Limb (tissue), 2 donors: ENCODE measurements at regions not wholly inside any gene's neighbourhood (a gene's known extent, or its start where the extent isn't known, plus 50 kb on each side); places are given as distances from the start of the nearest gene placed in this dataset.
A peak's percentile ranks its signal among the peaks of the same experiment; 100 is the strongest.

Experiments
- DNase-seq, 2 donors: peaks; one replicate each; pipeline ENCODE4 v3.0.0-alpha.2; 2016; ENCODE audit errors: extremely low spot score in 2 of 2

DNA sequence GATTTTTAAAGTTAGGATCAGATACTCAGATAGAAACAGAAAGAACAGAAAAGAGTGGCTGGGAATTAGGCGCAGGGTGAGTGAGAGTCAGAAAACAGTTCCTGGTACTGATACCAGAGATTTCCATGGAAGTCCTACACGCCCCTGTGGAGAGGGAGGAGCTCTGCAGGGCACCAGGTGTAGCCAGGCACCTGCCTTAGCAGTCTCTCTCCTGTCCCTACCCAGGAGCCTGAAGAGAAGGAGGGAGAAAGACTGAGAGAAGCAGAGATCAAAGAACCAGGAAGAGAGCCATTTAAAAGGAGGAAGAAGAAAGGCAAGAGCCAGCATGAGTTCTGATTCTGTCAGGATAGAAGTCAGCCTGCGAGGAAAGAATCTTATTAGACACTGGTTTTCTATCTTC is 65.0 kb downstream of the CBLN1 start:
- DNase-seq, result no peak

DNA sequence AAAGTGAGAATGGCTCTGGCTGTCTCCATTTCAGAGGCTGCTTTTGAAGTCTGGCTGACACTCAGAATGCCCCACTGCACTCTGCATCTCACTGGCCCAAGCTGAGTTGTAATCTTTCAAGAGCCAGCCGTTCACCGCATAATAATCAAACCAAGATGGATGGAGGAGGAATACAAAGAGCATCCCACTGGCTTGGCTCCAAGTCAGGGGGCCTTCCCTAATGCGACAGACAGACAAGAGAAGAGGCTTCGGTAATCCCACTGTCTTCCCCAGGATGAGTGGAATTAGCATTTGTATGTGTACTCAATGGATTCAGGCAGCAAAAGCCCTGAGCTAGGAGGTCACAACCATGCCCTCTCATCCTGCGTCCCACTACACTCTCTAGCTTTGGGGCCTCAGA is 68.0 kb downstream of the CBLN1 start:
- no peak for DNase-seq

DNA sequence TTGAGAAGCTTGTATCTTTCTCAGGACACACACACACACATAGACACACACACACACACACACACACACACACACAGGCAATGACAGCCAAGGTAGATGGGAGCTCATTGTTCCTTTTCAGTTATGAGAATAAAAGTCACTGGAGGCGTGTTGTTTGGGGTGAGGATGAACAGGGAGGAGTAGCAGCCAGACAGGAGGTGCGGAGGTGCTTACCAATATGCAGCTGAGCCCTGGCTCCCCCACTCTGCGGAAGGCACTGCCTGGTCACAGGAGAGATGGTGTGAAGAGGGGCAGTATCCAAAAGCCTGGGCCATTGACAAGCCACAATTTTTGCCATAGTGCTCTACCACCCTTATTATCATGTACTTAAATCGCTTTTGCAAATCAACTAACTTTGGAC is 77.4 kb downstream of the CBLN1 start:
- no peak for DNase-seq

DNA sequence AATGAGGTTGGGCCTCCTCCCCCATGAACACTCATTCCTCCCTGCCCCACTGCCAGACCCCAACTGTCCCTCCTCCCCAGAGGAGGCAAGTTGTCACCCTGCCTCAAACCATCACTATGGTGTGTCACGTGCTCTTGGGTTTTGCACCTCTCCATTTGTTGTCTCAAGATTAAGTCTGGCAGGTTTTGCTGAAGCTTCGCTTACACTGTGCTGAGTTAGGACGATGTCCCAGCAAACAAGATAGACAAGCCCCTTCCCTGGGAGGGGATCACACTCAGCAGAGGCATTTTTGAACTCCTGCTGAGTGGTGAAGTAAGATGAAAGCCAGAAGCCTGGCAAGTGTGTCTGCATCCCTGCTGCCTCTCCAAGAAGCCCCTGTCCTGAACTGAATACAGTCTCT is 78.3 kb downstream of the CBLN1 start:
- no peak for DNase-seq

DNA sequence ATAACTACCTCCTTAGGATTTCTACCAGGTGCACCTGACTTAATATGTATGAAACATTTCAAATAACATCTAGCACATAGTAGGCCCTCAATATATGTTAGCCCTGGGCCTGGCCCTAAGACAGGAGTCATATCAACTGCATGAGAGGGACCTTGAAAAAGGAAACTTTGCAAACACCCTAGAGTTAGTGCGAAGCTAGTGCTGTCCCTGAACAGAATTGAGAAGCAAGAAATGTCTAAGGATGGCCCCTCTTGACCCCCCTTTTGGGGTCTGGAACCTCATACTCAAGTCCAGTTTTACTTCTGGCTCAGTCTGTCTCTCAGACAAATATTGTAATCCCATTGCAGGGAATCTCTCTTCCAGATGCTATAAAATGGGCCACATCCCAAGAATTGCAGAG is 80.5 kb downstream of the CBLN1 start:
- no peak for DNase-seq

DNA sequence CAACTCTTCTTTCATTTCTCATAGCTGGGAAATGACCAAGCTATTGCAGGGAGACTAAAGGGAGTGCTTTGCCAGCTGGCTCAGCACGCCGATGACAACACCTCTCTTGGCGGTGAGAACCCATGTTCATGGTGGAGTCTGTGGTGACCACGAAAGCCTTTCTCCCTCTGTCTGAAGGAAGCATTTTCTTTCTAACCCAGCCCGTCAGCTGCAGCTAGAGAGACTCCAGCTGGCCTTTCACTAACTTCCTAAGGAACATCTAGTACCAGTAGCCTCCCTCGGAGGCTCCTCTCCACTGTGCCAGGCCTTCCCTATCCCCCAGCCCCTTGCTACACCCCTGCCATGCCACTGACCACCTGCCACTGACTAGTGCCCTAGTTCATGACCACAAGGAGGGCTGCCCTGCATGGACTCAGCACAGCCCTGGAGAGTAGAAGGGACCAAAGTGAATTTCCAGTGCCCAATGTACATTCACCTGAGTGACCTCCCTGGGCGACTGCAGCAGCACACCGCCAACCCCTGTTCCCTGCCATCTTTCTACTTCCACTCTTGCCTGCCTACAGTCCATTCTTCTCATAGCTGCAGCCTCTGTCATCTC is 81.3 kb downstream of the CBLN1 start:
- DNase-seq, result no peak

GRCh38 chr16:49195237-49195548 is 86.4 kb downstream of the CBLN1 start:
- DNase-seq, result no peak

DNA sequence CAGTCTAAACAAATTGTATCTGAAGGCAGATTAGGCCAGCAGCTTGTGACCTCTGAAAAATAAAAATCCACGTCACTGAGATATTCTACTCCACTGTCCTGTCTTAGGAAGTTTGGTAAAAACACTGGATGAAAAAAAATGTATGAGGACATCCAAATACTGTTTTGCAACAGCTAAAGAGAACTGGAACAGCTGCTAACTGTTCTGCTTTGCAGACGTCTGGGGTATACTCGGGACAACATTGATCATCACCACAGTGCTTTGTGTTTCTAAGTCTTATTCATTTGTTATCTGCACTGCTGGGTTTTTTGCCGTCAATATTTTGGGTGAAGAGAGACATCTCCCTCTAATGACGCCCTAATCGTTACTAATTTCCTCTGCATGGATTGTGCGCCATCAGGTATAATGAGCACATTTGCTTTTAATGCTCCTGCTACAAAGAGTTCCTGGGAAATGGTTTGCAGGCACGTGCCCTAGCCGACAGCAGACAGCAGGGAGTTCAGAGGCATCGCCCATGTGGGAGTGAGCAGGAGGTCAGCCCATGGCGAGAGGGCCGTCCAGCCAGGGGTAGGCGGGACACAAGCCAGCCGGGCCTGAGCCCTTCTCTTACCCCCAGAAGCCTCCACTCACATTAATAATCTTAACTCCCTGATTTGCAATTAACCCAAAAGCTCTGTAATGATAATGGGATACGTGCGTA is 87.0 kb downstream of the CBLN1 start:
- DNase-seq, result no peak

DNA sequence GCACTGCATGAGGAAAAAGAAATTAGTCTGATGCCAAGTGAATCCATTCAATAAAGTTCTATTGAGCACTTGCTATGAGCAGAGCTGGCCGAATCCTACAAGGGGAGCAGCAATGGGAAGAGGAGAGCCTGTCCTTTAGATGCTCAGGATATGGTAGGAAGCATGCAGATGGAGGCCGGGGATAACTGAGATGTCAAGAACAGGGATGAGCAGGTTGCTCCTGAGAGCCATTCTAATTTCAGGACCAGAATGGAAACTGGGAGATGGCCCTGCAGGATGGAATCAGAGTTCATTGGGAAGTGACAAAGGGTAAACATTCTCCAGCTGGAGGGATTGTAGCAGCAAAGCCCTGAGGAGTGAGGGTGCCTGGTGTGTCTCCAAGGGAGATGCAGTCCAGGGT is 88.0 kb downstream of the CBLN1 start:
- DNase-seq, result no peak

DNA sequence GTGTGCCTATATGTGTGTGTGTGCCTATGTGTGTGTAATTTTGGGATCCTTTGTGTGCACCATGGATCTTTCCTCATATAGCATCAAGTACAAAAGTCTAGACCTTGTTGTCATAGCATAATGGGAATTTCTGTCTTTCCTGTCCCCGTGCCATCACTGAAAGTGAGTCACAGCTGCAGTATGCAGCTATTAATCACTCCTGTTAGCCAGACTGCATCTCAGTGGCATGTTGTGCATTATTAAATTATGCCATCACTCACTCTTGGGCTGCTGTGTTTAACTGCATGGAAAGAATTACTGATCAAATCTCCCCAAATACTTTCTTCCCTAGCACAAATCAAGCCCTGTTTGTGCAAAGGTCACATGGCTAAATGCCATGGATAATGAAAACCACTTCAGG is 92.4 kb downstream of the CBLN1 start:
- DNase-seq, result no peak

DNA sequence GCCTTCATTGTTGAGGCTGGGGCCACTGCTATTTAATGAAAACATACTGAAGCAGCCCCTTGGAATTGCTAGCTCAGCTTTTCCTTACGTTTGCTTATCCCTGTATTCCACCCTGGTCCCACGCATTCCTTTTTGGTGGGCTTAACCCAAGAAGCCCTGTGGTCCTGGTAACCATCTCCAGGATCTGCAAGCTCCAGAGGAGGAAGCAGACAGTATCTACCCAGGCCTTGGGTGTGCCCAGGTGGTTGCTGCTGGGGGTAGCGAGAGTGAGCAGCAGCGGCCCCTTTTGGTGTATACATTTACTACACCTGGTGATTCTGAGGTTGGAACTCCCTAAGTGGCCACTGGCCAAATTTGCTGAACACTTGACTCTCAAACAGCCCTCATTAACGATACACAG is 97.7 kb downstream of the CBLN1 start:
- no peak for DNase-seq

DNA sequence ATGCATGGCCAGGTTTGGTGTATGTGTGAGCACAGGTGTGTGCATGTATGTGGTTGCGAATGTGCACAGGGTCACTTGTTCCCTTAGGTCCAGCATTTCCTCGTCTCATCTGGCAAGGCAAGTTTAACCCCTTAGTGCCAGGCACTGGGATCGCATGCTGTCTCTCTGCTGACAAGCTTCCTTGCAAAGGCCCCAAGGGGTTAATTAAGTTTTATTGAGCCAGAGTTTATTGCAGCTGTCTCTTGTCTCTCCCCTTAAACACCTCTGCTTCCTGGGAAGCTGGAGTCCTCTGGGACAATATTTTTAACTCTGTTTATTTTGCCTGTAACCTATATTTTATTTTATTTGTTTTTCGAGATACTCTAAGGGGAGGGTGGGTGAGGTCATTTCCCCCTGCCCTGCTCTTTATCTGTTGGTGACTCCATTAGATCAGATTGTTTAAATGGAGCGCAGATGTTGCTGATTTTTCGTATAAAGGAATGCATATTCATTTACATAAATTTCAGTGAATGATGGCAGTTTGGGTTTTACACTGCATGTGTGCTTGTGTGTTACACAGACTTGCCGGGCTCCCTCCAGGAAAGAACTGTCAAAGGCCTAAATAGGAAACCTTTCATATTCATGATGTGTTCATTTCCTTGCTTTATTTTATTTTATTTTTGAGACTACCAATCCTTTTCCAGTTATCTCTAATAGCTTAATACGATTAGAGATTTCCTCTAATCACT is 99.7 kb downstream of the CBLN1 start:
- no peak for DNase-seq

GRCh38 chr16:49179714-49180330 is 101.8 kb downstream of the CBLN1 start:
- DNase-seq, result no peak

DNA sequence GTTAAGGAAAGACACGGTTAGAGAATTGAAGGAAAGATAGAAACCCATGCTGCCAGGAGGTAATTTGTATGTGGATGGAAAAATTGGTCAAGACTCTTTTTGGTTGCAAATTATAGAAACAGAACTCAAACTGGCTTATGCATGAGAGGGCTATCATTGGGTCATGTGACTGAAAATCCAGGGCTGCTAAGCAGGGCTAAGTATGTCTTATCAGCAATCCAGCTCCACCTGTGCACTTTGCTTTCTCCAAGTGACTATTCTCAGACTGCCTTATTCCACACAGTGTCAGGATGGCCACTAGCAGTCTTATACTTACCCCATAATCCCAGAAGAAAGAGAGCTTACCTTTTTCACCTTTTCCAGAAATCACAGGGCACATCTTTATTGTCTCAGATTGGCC is 113.5 kb downstream of the CBLN1 start:
- DNase-seq, result no peak

DNA sequence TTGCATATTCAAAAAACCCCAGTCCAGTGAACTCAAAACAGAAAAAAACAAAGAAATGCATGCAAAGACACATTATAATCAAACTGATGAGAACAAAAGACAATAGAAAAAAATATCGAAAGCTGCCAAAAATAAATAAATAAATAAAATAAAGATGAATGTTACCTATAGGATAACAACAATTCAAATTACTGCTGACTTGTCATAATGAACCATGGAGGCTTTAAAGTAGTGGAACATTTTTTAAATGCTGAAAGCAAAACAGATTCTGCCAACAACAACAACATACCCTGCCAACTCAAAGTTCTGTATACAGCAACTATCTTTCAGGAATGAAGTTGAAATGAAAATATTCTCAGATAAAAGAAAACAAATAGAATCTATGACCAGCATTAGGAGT is 116.6 kb downstream of the CBLN1 start:
- DNase-seq, result no peak

DNA sequence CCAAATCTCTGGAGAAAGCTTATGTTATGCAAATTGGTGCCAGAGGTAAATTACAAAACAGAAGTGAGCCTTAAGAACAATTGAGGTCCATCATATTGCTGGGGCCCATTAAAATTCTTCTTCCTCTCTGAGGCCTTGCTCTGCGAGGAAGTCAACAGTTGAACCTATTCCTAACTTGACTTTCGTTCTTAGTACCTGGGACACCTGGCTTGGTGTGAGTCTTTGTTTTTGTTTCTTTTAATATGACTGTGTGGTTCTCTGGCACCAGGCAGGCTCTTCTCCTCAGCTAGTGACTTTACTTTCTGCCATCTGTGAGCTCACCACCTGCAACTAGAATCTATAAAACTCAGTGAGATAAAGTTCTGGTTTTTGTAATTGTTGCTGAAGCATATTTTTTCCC is 120.4 kb downstream of the CBLN1 start:
- no peak for DNase-seq

- peak; percentile 21 to 45 for DNase-seq
Observed at GRCh38 chr16:49158029-49158642, 123.5 kb downstream of the CBLN1 start.

- DNase-seq, result no peak
Observed at GRCh38 chr16:49150341-49150740, 131.3 kb downstream of the CBLN1 start.

GRCh38 chr16:49148410-49148809 is 133.2 kb downstream of the CBLN1 start:
- no peak for DNase-seq

DNA sequence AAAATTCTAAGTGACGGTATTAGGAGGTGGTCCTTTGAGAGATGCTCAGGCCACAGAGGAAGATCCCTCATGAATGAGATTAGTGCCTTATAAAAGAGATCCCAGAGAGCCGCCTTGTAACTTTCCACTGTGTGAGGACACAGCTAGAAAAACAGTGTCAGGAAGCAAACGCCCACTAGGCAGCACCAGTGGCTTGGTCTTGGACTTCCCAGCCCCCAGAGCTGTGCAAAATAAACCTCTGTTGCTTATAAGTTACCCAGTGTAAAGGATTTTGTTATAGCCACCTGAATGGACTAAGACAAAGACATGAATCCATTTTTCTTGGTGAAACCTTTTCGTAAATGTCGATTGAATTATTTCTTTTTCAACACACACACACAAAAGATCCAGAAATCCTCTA is 141.0 kb downstream of the CBLN1 start:
- no peak for DNase-seq

DNA sequence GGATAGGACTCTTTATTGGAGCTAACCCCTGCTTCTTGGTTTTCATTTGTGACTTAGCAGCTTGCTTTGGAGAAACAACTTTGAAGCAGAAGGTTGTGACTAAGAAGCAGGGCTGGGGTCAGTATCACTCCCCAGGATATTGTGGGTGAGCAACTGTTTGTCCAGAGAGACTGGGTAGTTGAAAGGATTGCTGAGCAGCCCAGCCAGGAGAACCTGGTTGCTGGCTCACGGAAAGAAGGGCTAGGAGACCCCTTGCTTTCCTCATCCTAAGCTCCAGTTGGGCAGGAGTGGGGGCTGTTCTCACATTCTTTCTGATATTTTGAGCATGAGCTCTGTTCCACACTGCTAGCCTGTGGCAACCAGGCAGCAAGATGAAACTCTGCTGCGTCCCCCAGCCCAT is 151.2 kb downstream of the CBLN1 start:
- DNase-seq, result no peak

GRCh38 chr16:49129935-49130334 is 151.7 kb downstream of the CBLN1 start:
- DNase-seq, result no peak
